ENCODE measurements at regions not wholly inside any gene's neighbourhood (a gene's known extent, or its start where the extent isn't known, plus 50 kb on each side); places are given as distances from the start of the nearest gene placed in this dataset.

- intact Hi-C loops (cut with DNase I, micrococcal nuclease) = no loop called here
- ChIA-PET CTCF (no interaction called here), POLR2A (no interaction called here)
- Histone ChIP-seq H3K36me3 (ENCODE audit: insufficient read depth, low read length) (no peaks in the 10 kb centered on the region), H3K4me3 (ENCODE audit: low read length) (no peak overlapping the region), H3K9me3 (ENCODE audit: control insufficient read depth in 1 of 2, insufficient read depth in 1 of 2, low read length in 2 of 2) (no peaks in the 10 kb centered on the region), H3K27me3 (ENCODE audit: control insufficient read depth in 1 of 2, insufficient read depth in 2 of 2, low read length in 2 of 2) (peaks cover 35 to 36% of the 10 kb centered on the region in 2 experiments), H3K4me1 (ENCODE audit: insufficient read depth, low read length) (peaks cover 4% of the 10 kb centered on the region), H3K27ac (ENCODE audit: low read depth in 1 of 2, low read length in 2 of 2) (no peak overlapping the region)
- TF ChIP-seq CTCF (IDR thresholded peaks at IDR 0.05) = no peak
- Mint-ChIP-seq H3K4me1 (ENCODE audit: low read depth) (no peaks in the 10 kb centered on the region), H3K36me3 (ENCODE audit: low read depth) (no peaks in the 10 kb centered on the region), H3K9me3 (no peaks in the 10 kb centered on the region), H3K27me3 (peaks cover 74% of the 10 kb centered on the region), H3K4me3 (no peak overlapping the region), H3K27ac (no peak overlapping the region)
- no peak for ATAC-seq (ENCODE audit: poor library complexity)
- no peak for DNase-seq
Measured at GRCh38 chr17:49915260-49915659, 53.7 kb upstream of the DLX4 start.

GRCh38 chr17:49915670-49916069 is 53.3 kb upstream of the DLX4 start:
- peaks cover 32% of the 10 kb centered on the region in 2 experiments for H3K27me3 ChIP-seq (ENCODE audit: control insufficient read depth in 1 of 2, insufficient read depth in 2 of 2, low read length in 2 of 2)
- H3K36me3 ChIP-seq (ENCODE audit: insufficient read depth, low read length) = no peaks in the 10 kb centered on the region
- no peaks in the 10 kb centered on the region for H3K9me3 ChIP-seq (ENCODE audit: control insufficient read depth in 1 of 2, insufficient read depth in 1 of 2, low read length in 2 of 2)
- no peak overlapping the region for H3K4me3 Mint-ChIP-seq
- H3K4me1 ChIP-seq (ENCODE audit: insufficient read depth, low read length) = peaks cover under 1% of the 10 kb centered on the region
- intact Hi-C loops (cut with DNase I, micrococcal nuclease) = no loop called here
- DNase-seq (no peak), ATAC-seq (ENCODE audit: poor library complexity) (no peak)
- ChIA-PET POLR2A (no interaction called here), CTCF (no interaction called here)
- H3K36me3 Mint-ChIP-seq (ENCODE audit: low read depth) = no peaks in the 10 kb centered on the region
- H3K4me3 ChIP-seq (ENCODE audit: low read length) = no peak overlapping the region
- no peak overlapping the region for H3K27ac Mint-ChIP-seq
- H3K27me3 Mint-ChIP-seq = peaks cover 71% of the 10 kb centered on the region
- no peaks in the 10 kb centered on the region for H3K9me3 Mint-ChIP-seq
- no peak for TF ChIP-seq CTCF (IDR thresholded peaks at IDR 0.05)
- H3K4me1 Mint-ChIP-seq (ENCODE audit: low read depth) = no peaks in the 10 kb centered on the region
- no peak overlapping the region for H3K27ac ChIP-seq (ENCODE audit: low read depth in 1 of 2, low read length in 2 of 2)

DNA sequence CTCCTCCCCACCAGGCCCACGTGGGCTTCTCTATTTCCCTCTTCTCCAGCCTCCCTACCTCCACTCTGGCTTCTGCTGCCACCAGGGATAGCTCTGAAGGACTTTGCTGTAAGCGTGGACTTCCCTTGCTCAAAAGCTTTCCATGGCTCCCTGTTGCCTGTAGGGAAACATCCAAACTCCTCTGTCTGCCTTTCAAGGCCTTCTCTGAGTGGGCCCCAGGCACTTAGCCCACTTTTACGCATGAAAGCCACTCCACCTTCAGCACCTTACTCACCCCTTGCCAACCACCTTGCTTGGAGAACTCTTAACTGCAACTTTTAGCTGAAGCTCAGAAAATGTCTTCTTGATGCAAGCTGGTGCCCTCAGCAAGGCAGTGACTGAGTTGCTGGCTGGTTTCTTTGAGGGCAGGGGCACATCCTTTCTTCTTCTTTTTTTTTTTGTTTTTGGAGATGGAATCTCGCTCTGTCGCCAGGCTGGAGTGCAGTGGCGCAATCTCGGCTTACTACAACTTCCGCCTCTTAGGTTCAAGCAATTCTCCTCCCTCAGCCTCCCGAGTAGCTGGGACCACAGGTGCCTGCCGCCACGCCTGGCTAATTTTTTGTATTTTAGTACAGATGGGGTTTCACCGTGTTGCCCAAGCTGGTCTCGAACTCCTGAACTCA is 52.0 kb upstream of the DLX4 start:
- Mint-ChIP-seq H3K4me1 (ENCODE audit: low read depth) (no peaks in the 10 kb centered on the region), H3K27ac (no peak overlapping the region), H3K9me3 (no peaks in the 10 kb centered on the region), H3K27me3 (peaks cover 71% of the 10 kb centered on the region), H3K4me3 (no peak overlapping the region), H3K36me3 (ENCODE audit: low read depth) (no peaks in the 10 kb centered on the region)
- no peaks in the 10 kb centered on the region for H3K9me3 ChIP-seq (ENCODE audit: control insufficient read depth in 1 of 2, insufficient read depth in 1 of 2, low read length in 2 of 2)
- H3K27me3 ChIP-seq (ENCODE audit: control insufficient read depth in 1 of 2, insufficient read depth in 2 of 2, low read length in 2 of 2) = peaks cover 19 to 23% of the 10 kb centered on the region in 2 experiments
- H3K27ac ChIP-seq (ENCODE audit: low read depth in 1 of 2, low read length in 2 of 2) = no peak overlapping the region
- H3K36me3 ChIP-seq (ENCODE audit: insufficient read depth, low read length) = no peaks in the 10 kb centered on the region
- intact Hi-C loops (cut with DNase I, micrococcal nuclease) = no loop called here
- DNase-seq = no peak
- no peak overlapping the region for H3K4me3 ChIP-seq (ENCODE audit: low read length)
- ATAC-seq (ENCODE audit: poor library complexity) = no peak
- POLR2A ChIA-PET = no interaction called here
- CTCF ChIA-PET = no interaction called here
- H3K4me1 ChIP-seq (ENCODE audit: insufficient read depth, low read length) = no peaks in the 10 kb centered on the region
- no peak for TF ChIP-seq CTCF (IDR thresholded peaks at IDR 0.05)
